COR-L47 (cell line): ENCODE measurements at regions not wholly inside any gene's neighbourhood (a gene's known extent, or its start where the extent isn't known, plus 50 kb on each side); places are given as distances from the start of the nearest gene placed in this dataset.

ENCODE experiments used
- DNase-seq: peaks from one replicate; lab custom pipeline; 2025; lab: John Stamatoyannopoulos, UW

DNA sequence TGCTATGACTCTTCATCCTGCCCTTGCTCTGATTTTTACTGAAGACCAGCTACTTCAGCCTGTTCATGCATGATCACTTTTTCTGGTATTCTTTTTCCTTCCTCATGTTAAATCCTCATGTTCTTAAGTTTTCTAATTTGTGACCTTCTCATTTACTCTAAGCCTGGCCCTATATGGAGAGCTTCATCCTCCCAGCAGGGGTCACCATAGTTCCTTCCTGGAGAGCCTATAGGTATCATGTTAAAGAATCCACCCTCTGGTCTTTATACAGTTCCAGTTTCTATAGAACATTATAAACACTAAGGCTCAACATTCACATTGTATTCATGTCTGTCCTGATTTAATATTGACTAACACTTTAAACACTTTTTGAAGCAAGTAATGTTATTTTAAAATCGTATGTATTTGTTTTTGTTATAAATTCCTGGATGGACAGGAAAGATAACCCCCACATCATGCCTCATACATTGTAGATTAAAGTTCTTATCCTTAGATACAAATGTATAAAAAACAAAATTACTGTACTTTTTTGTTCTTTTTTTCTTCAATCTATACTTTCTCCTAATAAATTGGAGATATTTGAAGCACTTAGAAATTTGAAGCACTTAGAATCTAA is 53.8 kb upstream of the OTUD4 start:
- peak; percentile 27 for DNase-seq

DNA sequence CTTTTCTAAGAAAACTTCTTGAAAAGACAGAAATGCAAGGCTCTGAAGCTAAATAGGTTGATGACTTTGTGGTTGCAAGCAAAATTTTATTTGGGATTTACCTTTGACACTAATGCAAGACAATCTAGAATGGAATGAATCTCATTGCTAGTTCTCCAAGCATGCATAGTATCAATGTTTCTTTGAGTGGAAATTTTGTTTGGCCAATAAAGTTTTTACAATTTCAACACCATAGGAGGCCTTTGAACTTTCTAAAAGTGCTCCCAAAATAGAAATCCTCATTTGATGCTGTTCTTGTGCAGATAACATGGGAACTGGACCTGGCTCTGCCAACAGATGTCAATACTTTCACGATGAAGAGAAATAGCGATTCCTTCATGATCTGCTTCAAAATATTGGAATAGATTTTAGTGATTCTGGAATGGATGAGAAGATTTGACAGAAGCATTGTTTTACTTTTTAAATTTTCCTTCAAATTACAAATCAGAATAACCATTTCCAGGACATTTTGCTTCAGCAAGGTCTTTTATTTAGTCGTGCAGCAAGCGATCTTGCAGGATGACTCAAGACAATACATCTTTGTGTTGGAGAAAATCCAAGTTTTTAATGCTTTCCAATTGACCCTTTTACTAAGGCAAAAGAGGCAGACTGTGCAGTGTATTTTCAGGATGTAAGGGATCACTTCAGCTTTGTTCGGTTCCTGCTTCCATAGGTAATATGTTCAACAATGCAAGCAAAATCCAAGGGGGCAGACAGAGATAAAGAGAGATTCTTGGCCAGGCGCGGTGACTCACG is 51.7 kb upstream of the OTUD4 start:
- no peak for DNase-seq

DNA sequence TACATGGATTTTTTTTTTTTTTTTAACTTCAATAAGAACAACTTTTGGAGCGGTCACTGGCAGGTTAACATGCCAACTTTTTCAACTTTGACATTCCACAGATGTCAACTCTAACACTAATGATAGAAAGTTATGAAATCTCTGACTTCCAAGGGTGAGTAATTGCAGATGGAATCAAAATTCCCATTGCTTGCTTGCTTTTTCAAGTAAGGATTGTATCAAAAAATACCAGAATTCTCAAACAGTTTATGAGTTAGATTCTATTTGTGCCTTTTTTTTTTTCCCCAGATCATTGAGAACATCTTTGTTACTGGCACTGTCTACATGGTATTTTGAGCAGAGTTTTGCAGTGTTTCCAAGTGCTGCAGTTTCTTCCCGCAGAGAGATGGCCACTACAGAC is 50.3 kb upstream of the OTUD4 start:
- no peak for DNase-seq
